ENCODE measurements at regions not wholly inside any gene's neighbourhood (a gene's known extent, or its start where the extent isn't known, plus 50 kb on each side); places are given as distances from the start of the nearest gene placed in this dataset.
"Not testable (repeated sequence)": the region's sequence is repeated elsewhere in the genome, so short reads cannot be mapped to it uniquely, and the experiment has no call there.

DNA sequence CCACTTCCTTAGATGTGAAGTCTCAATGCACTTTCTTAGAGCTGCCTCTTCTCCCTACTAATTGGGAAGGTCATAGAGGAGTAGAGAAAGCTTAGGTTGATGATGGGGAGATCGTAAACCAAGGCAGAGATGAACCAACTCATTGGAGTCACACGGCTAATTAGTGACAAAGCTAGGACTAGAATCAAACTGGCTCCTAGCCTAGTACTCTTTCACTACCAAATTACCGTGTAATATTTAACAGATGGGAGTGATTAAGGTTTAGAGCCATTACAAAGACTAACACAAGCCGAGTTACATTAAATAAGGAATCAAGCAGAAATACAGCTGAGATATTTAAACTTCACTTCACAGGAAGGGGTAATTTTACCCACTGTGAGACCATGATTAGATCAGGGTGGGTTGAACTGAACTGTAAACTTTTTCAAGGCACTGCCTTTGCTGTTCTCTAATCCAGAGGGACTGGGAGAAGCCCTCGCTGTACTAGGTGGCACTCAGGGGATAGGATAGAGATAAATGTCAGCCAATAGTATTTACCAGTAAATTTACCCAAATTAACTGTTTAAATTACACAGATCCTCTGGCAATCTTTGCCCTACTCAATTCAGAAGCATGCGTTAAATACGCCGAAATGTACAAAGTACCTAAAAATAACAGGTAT is 166.4 kb upstream of the PIK3R1 start:
- intact Hi-C loops (cut with micrococcal nuclease): no loop called here
- Mint-ChIP-seq H3K9me3 (peaks cover 12% of the 10 kb centered on the region), H3K27me3 (peaks cover 4% of the 10 kb centered on the region), H3K4me1 (ENCODE audit: low read depth) (no peaks in the 10 kb centered on the region), H3K27ac (no peak overlapping the region), H3K36me3 (ENCODE audit: low read depth) (no peaks in the 10 kb centered on the region), H3K4me3 (no peak overlapping the region)
- no peak for ATAC-seq
- CTCF ChIA-PET: no interaction called here
- TF ChIP-seq, protein P1, sequence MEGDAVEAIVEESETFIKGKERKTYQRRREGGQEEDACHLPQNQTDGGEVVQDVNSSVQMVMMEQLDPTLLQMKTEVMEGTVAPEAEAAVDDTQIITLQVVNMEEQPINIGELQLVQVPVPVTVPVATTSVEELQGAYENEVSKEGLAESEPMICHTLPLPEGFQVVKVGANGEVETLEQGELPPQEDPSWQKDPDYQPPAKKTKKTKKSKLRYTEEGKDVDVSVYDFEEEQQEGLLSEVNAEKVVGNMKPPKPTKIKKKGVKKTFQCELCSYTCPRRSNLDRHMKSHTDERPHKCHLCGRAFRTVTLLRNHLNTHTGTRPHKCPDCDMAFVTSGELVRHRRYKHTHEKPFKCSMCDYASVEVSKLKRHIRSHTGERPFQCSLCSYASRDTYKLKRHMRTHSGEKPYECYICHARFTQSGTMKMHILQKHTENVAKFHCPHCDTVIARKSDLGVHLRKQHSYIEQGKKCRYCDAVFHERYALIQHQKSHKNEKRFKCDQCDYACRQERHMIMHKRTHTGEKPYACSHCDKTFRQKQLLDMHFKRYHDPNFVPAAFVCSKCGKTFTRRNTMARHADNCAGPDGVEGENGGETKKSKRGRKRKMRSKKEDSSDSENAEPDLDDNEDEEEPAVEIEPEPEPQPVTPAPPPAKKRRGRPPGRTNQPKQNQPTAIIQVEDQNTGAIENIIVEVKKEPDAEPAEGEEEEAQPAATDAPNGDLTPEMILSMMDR (IDR thresholded peaks at IDR 0.05): no peak
- POLR2A ChIA-PET: no interaction called here
- DNase-seq: no peak

DNA sequence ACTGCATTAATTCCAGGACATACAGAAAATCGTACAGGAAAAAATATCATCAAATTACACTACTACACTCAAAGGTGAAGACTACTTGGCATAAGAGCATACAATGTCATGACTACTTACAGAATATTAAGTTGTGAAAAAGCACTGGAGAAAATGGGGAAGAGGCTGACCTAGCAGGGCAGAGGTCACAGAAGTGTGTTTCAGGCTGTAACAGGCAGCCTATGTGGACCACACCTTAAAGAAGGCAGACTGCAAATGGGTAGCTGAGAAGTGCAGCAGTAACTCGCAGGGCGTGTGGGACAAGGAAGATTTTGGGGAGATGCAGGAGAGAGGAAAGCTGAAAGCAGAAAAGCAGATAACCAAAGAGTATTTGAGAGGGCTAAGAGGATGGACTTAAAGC is 167.0 kb upstream of the PIK3R1 start:
- no peaks in the 10 kb centered on the region for H3K36me3 Mint-ChIP-seq (ENCODE audit: low read depth)
- no peaks in the 10 kb centered on the region for H3K4me1 Mint-ChIP-seq (ENCODE audit: low read depth)
- TF ChIP-seq, protein P1 (IDR thresholded peaks at IDR 0.05): no peak
- peaks cover 12% of the 10 kb centered on the region for H3K9me3 Mint-ChIP-seq
- ChIA-PET POLR2A (no interaction called here), CTCF (no interaction called here)
- intact Hi-C loops (cut with micrococcal nuclease): no loop called here
- H3K27ac Mint-ChIP-seq: no peak overlapping the region
- H3K4me3 Mint-ChIP-seq: no peak overlapping the region
- peaks cover 4% of the 10 kb centered on the region for H3K27me3 Mint-ChIP-seq
- ATAC-seq (no peak), DNase-seq (no peak)

DNA sequence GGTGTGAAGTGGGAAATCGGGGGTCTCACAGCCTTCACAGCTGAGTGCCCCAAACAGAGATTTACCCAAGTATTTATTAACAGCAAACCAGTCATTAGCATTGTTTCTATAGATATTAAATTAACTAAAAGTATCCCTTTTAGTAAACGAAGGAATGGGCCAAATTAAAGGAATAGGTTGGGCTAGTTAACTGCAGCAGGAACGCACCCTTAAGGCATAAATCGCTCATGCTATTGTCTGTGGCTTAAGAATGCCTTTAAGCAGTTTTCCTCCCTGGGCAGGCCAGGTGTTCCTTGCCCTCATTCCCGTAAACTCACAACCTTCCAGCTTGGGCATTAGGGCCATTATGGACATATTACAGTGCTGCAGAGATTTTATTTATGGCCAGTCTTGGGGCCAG is 167.5 kb upstream of the PIK3R1 start:
- H3K27me3 Mint-ChIP-seq; CTCF ChIA-PET; intact Hi-C loops (cut with micrococcal nuclease); POLR2A ChIA-PET; H3K36me3 Mint-ChIP-seq (ENCODE audit: low read depth); H3K4me3 Mint-ChIP-seq; H3K27ac Mint-ChIP-seq; DNase-seq; H3K4me1 Mint-ChIP-seq (ENCODE audit: low read depth); ATAC-seq: not testable (repeated sequence)
- peaks cover 12% of the 10 kb centered on the region for H3K9me3 Mint-ChIP-seq

DNA sequence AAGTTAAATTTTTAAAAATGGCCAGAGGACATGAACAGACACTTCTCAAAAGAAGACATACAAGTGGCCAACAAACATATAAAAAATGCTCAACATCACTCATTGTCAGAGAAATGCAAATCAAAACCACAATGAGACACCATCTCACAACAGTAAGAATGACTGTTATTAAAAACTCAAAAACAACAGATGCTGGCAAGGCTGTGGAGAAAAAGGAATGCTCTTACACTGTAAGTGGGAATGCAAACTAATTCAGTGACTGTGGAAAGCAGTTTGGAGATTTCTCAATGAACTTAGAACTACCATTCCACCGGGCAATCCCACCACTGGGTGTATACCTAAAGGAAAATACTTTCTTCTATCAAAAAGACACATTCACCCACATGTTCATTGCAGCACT is 168.5 kb upstream of the PIK3R1 start:
- ATAC-seq: no peak
- H3K27ac Mint-ChIP-seq: no peak overlapping the region
- no peaks in the 10 kb centered on the region for H3K36me3 Mint-ChIP-seq (ENCODE audit: low read depth)
- DNase-seq: no peak
- TF ChIP-seq, protein P1 (IDR thresholded peaks at IDR 0.05): no peak
- ChIA-PET POLR2A (no interaction called here), CTCF (no interaction called here)
- H3K27me3 Mint-ChIP-seq: peaks cover 4% of the 10 kb centered on the region
- H3K9me3 Mint-ChIP-seq: peaks cover 12% of the 10 kb centered on the region
- no peaks in the 10 kb centered on the region for H3K4me1 Mint-ChIP-seq (ENCODE audit: low read depth)
- intact Hi-C loops (cut with micrococcal nuclease): no loop called here
- H3K4me3 Mint-ChIP-seq: no peak overlapping the region

DNA sequence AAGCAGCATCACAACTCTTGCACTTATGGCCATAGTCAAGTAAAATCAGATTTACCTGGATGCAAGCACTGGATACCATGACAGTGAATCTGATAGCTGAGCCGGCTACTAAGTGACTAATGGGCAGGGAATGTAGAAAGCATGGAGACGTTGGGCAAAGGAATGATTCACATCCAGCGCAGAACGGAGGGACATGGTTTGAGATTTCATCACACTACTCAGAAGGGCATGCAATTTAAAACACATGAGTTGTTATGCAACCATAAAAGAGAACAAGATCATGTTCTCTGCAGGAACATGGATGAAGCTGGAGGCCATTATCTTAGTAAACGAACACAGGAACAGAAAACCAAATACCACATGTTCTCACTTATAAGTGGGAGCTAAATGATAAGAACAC is 169.1 kb upstream of the PIK3R1 start:
- no peaks in the 10 kb centered on the region for H3K4me1 Mint-ChIP-seq (ENCODE audit: low read depth)
- ATAC-seq (no peak), DNase-seq (no peak)
- POLR2A ChIA-PET: no interaction called here
- no peak overlapping the region for H3K27ac Mint-ChIP-seq
- no peaks in the 10 kb centered on the region for H3K36me3 Mint-ChIP-seq (ENCODE audit: low read depth)
- CTCF ChIA-PET: no interaction called here
- H3K9me3 Mint-ChIP-seq: peaks cover 12% of the 10 kb centered on the region
- H3K4me3 Mint-ChIP-seq: no peak overlapping the region
- TF ChIP-seq, protein P1 (IDR thresholded peaks at IDR 0.05): no peak
- H3K27me3 Mint-ChIP-seq: peaks cover under 1% of the 10 kb centered on the region
- intact Hi-C loops (cut with micrococcal nuclease): no loop called here

DNA sequence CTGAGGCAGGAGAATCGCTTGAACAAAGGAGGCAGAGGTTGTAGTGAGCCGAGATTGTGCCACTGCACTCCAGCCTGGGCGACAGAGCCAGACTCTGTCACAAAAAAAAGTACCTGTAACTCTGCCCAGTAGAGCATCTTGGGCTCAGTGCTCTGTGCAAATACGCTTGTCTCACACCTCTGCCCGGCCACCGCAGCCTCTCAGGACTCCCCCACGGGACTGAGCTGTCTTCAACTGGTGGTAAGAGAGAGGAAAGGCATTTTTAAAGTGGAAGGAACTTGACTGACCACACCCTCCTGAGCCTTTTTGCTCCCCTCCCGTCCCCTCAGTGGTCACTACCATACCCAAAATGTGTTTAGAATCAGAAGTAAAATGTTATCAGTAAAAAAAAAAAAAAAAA is 174.3 kb upstream of the PIK3R1 start:
- Mint-ChIP-seq H3K27me3 (no peaks in the 10 kb centered on the region), H3K4me1 (ENCODE audit: low read depth) (no peaks in the 10 kb centered on the region), H3K27ac (no peak overlapping the region), H3K36me3 (ENCODE audit: low read depth) (no peaks in the 10 kb centered on the region), H3K4me3 (no peak overlapping the region), H3K9me3 (no peaks in the 10 kb centered on the region)
- DNase-seq (no peak), ATAC-seq (no peak)
- POLR2A ChIA-PET: no interaction called here
- TF ChIP-seq, protein P1 (IDR thresholded peaks at IDR 0.05): no peak
- CTCF ChIA-PET: no interaction called here
- intact Hi-C loops (cut with micrococcal nuclease): no loop called here
